HUES64 (cell line): ENCODE measurements at regions not wholly inside any gene's neighbourhood (a gene's known extent, or its start where the extent isn't known, plus 50 kb on each side); places are given as distances from the start of the nearest gene placed in this dataset.

Source experiments
- H3K27ac ChIP-seq: 2 replicates; pipeline ENCODE4 v1.7.0; 2013; ENCODE audit warnings: low read depth, low read length, inconsistent platforms
- H3K27me3 ChIP-seq: 2 replicates; pipeline ENCODE4 v1.6.1; 2013; ENCODE audit warnings: mild to moderate bottlenecking, low read length; ENCODE audit not compliant: insufficient read depth
- H3K36me3 ChIP-seq: 2 replicates; pipeline ENCODE4 v1.6.1; 2013; ENCODE audit warnings: mild to moderate bottlenecking, low read length; ENCODE audit not compliant: insufficient read depth
- H3K4me1 ChIP-seq: 2 replicates; pipeline ENCODE4 v1.6.1; 2013; ENCODE audit warnings: mild to moderate bottlenecking, low read length, moderate library complexity; ENCODE audit not compliant: insufficient read depth
- H3K4me3 ChIP-seq: 2 replicates; pipeline ENCODE4 v1.5.1; 2013; ENCODE audit warnings: mild to moderate bottlenecking, low read length, moderate library complexity
- H3K9ac ChIP-seq: 2 replicates; pipeline ENCODE4 v1.6.1; 2013; ENCODE audit warnings: mild to moderate bottlenecking, low read depth, low read length
- H3K9me3 ChIP-seq: 2 replicates; pipeline ENCODE4 v1.6.1; 2013; ENCODE audit warnings: low read depth, low read length; ENCODE audit not compliant: insufficient read depth
- WGBS: fragments of 150-250, 120-280 bp; methylation state at CpG from one replicate; pipeline ENCODE4 v1.1.7; 2013; ENCODE audit warnings: missing lambda C conversion rate; 5-methylcytosine and 5-hydroxymethylcytosine counted together

DNA sequence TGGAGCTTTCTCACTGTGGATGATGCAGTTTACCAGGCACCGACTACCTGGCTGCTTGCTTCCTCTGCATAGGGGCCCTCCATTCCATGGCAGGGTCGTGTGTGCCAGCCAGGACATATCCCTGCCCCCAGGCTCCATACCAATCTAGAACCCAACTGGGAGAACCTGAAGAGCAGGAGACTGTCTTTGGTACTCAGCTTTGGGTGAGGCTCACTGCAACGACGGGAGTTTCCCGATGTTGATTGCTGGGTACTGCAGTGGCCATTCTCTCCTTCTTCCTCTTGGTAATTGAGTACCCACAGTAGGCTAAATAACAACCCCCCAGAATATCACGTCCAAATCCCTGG is 133.3 kb upstream of the SERTAD2 start:
- Histone ChIP-seq H3K36me3 (no peaks in the 10 kb centered on the region), H3K9me3 (no peaks in the 10 kb centered on the region), H3K4me3 (no peak overlapping the region), H3K4me1 (0 out of 2 replicates have a peak, but pooled peaks cover 7% of the 10 kb centered on the region), H3K27ac (no peak overlapping the region), H3K9ac (no peak overlapping the region), H3K27me3 (no peaks in the 10 kb centered on the region)
- WGBS: 94% methylated on average over 6 of the region's 6 CpGs

DNA sequence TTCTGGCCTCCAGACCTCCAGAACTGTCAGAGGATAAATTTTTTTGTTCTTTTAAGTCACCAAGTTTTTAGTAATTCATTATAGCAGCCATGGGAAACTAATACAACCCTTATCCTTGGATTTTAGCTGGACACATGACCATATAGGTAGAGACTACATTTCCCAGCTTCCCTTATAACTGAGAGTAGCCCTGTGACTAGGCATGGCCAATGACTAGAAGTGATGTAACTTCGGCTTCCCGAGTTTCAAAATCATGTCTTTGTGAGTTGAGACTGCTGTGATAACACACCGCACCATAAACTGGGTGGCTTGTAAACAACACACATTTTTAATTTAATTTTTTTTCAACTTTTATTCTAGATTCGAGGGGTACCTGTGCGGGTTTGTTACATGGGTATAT is 134.0 kb upstream of the SERTAD2 start:
- Histone ChIP-seq H3K27ac (no peak overlapping the region), H3K4me3 (no peak overlapping the region), H3K4me1 (0 out of 2 replicates have a peak, but pooled peaks cover 7% of the 10 kb centered on the region), H3K27me3 (no peaks in the 10 kb centered on the region), H3K9me3 (no peaks in the 10 kb centered on the region), H3K9ac (no peak overlapping the region), H3K36me3 (no peaks in the 10 kb centered on the region)
- WGBS: 87% methylated on average over 5 of the region's 5 CpGs

DNA sequence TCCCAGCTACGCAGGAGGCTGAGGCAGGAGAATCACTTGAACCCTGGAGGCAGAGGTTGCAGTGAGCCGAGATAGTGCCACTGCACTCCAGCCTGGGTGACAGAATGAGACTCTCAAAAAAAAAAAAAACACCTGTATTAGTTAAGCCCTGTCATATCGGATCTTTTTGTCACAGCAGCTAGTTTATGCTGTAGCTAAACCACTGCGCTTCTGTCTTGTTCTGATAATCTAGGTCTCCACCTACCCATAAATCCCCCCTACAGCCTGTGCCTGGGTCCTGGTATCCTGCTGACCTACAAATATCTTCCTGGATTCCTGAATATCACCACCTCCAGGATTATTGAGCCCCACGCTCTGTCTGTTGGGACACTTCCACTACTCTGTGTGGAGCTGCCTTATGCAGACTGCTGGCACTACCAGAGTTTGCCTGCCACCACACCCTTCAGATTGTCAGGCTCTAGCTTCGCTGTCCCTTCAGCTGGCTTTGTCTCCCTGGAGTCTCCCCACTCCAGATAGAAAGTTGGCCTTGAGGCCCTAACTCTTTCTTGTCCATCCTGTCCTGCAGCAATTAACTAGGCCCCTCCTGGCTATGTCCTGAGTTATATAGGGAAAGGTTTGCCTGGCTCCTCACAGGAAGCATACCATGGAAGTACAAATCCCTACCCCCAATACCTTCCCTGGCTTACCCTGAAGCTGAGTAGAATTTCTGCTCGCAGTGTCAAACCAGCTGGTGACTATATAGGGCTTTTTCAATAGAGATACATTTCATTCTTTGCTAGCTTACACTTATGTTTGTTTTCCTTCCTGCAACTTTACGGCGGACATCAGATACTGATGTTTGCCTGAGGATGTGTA is 136.0 kb upstream of the SERTAD2 start:
- peaks cover 11% of the 10 kb centered on the region for H3K4me1 ChIP-seq

DNA sequence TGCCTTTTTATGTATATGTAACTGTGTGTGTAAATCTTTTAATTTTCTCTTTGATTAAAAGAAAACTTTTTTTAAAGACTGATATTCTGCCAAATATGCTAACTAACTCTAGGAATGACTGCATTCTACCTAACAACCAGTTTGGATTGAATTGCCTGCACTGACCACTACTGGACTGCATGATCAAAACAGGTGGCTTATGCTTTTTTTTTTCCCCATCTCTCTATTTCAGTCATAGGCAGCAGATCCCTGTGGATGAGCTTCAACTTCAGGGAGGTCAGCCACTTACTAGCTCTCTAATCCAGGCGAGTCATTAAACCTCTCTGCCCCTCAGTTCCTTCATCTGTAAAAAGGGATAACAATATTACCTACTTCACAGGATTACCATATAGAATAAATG is 138.6 kb upstream of the SERTAD2 start:
- Histone ChIP-seq H3K4me3 (no peak overlapping the region), H3K27ac (no peak overlapping the region), H3K9ac (no peak overlapping the region), H3K27me3 (no peaks in the 10 kb centered on the region), H3K4me1 (peaks cover 17% of the 10 kb centered on the region), H3K36me3 (no peaks in the 10 kb centered on the region), H3K9me3 (no peaks in the 10 kb centered on the region)
- WGBS: 91% methylated on average over 1 of the region's 1 CpG

More for the DNA sequence above, 136.0 kb upstream of the SERTAD2 start:
- WGBS: 91% methylated on average over 9 of the region's 9 CpGs
- Histone ChIP-seq H3K9me3 (no peaks in the 10 kb centered on the region), H3K4me3 (no peak overlapping the region), H3K27ac (no peak overlapping the region), H3K27me3 (no peaks in the 10 kb centered on the region), H3K9ac (no peak overlapping the region), H3K36me3 (no peaks in the 10 kb centered on the region)

DNA sequence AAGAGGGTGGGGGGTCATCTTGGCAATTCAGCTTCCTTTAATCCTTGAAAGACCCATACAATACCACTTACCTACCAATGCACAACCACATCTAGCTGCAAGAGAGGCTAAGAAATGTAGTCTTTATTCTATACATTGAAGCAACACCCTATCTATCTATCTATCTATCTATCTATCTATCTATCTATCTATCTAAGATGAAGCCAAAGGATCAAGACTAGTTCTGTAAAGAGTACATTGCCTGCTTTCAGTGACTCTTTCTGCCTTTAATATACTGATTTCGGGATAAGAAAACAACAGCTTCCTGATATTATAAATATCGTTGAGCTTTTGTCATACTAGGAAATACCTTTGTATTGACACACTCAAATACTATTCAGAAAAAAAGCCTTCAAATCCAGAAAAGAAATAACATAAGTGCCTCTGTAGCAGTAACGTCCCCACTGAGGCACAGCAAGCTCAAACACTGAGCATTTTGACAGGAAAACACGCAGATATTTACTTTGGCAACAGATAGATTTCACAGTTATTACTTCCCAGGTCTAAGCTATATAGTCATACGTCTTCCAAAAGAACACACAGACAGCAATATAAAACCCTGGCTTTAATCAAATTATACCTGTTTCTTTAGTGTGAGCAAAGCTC is 139.4 kb upstream of the SERTAD2 start:
- H3K27ac ChIP-seq: no peak overlapping the region
- H3K27me3 ChIP-seq: no peaks in the 10 kb centered on the region
- H3K4me1 ChIP-seq: peaks cover 17% of the 10 kb centered on the region
- H3K9ac ChIP-seq: no peak overlapping the region
- 91% methylated on average over 5 of the region's 5 CpGs for WGBS
- no peaks in the 10 kb centered on the region for H3K36me3 ChIP-seq
- no peaks in the 10 kb centered on the region for H3K9me3 ChIP-seq
- H3K4me3 ChIP-seq: no peak overlapping the region

DNA sequence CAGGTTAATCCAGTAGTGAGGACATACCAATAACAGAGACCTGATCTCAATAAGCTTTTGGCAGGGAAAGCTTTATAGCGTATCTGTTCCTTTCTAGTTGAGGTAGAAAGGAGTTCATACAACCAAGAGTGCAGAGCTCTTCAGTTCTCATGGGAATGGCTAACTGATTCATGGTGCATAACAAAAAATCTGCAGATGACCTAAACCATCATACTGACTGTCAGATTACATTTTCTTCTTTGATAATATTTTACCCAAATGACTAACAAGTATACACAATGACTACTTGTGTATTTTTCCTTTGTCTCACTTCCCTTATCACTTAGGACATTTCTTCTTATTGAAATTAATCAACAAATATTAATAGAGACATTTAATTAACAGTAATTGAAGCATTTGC is 140.0 kb upstream of the SERTAD2 start:
- H3K36me3 ChIP-seq: no peaks in the 10 kb centered on the region
- WGBS: 100% methylated on average over 1 of the region's 1 CpG
- H3K4me3 ChIP-seq: no peak overlapping the region
- H3K27me3 ChIP-seq: peaks cover under 1% of the 10 kb centered on the region; the same call in 1 of the 2 replicates
- peaks cover 17% of the 10 kb centered on the region for H3K4me1 ChIP-seq
- no peak overlapping the region for H3K27ac ChIP-seq
- no peaks in the 10 kb centered on the region for H3K9me3 ChIP-seq
- no peak overlapping the region for H3K9ac ChIP-seq

DNA sequence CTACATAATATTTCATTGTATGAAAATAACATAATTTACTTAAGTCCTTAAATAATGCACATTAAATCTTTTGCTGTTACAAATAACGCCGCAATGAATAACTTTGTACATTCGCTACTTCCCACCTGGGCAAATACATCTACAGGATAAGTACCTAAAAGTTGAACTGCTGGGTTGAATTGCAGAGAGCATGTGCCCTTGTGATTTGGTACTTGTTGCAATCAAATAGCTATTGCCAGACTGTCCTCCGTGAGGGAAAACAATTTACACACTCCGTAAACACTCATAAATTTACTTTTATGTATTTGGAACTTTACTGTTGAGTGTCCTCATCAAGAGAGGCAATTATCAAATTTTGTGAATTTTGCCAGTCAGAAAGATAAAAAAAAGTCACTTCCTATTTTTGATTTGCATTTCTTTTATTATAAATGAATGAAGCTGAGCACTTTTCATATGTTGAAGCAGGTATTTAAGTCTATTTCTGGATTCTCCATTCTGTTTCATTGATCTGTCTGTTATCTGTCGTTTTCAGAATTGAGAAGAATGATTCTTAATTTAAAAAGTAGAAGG is 140.8 kb upstream of the SERTAD2 start:
- Histone ChIP-seq H3K27ac (no peak overlapping the region), H3K9me3 (no peaks in the 10 kb centered on the region), H3K9ac (no peak overlapping the region), H3K4me3 (no peak overlapping the region), H3K36me3 (no peaks in the 10 kb centered on the region), H3K27me3 (peaks cover 3% of the 10 kb centered on the region; the same call in 1 of the 2 replicates), H3K4me1 (peaks cover 17% of the 10 kb centered on the region)
- WGBS: 89% methylated on average over 4 of the region's 6 CpGs

DNA sequence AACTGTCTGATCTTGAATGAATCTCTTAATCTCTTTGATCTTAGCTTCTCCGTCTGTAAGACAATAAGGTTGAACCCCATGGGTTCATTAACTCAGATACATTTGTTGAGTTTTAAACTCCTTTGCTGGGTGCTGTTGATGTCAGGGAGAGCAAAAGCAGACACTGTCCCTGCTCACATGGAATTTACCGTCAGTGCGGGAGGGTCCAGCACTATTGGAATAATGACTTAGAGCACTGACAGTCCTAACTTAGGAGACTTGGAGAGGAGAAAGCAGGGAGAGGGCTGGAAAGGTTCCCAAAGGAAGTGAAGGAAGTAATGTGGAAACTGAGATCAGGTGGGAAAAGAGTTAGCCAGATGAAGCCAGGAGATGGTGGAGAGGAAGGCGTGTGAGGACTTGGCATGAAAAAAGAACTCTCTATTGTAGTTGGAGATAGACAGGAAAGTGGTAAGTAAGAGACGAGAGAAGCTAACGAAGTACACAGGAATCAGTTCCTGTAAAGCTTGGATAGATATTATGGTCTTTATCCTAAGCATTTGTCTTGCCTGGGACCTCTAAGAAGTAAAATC is 141.4 kb upstream of the SERTAD2 start:
- H3K36me3 ChIP-seq: no peaks in the 10 kb centered on the region
- peaks cover 13% of the 10 kb centered on the region for H3K4me1 ChIP-seq
- peaks cover 3% of the 10 kb centered on the region; the same call in 1 of the 2 replicates for H3K27me3 ChIP-seq
- H3K4me3 ChIP-seq: no peak overlapping the region
- H3K9ac ChIP-seq: no peak overlapping the region
- H3K9me3 ChIP-seq: no peaks in the 10 kb centered on the region
- 76% methylated on average over 6 of the region's 6 CpGs for WGBS
- H3K27ac ChIP-seq: no peak overlapping the region

DNA sequence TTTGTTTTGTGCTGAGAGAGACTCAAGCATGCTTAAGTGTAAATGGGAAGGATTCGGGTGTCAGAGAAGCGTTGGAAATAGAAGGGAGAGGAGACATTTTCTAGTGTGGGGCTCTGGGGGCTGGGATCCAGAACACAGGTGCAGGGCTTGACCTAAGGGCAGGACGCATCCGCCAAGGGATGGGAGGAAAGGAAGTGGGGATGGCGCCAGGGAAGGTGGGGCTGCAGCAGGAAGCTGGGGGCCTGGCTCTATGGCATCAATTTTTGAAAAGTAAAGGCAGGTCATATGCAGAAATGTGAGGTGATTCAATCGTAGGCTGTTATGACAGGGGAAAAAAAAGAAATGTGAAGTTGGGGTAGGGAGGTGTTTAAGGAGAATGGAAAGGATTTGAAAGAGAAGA is 143.2 kb upstream of the SERTAD2 start:
- H3K27ac ChIP-seq: no peak overlapping the region
- WGBS: 91% methylated on average over 6 of the region's 6 CpGs

DNA sequence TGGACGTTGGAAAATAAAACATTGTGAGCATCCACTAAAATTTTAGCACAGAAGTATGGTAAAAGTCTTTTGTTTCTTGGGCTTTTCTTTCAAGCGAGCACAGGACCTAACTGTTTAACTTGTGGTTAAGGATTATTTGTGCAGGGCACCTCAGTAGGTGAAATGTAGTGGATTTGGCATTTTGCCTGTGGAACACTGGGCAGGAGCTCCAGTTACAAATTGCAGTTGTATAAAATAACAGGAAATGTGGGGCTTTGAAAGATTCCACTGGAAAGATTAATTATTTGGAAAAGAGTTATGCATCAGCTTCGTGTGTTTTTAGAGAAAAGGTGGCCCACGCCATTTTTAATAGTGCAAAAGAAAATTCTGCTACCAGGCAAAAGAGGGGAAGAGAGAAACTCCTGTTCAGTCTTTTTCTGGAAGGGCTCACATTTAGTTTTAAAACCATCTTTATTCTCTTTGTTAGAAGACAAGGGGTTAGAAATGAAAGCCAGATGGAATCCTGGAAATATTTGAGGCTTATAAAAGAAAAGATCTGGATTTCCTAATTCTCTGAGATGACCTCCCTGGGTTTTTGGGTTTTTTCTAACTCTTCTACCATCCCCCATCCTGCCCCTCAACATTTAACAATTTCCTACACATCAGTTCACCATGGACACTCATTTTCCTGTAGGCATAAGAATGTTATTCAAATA is 144.3 kb upstream of the SERTAD2 start:
- 84% methylated on average over 4 of the region's 4 CpGs for WGBS
- H3K4me1 ChIP-seq: peaks cover 10% of the 10 kb centered on the region
- no peaks in the 10 kb centered on the region for H3K9me3 ChIP-seq
- H3K27ac ChIP-seq: no peak overlapping the region
- peaks cover 3% of the 10 kb centered on the region; the same call in 1 of the 2 replicates for H3K27me3 ChIP-seq
- no peaks in the 10 kb centered on the region for H3K36me3 ChIP-seq
- no peak overlapping the region for H3K4me3 ChIP-seq
- H3K9ac ChIP-seq: no peak overlapping the region

More for the DNA sequence above, 143.2 kb upstream of the SERTAD2 start:
- Histone ChIP-seq H3K4me1 (peaks cover 10% of the 10 kb centered on the region), H3K9me3 (no peaks in the 10 kb centered on the region), H3K27me3 (peaks cover 3% of the 10 kb centered on the region; the same call in 1 of the 2 replicates), H3K9ac (no peak overlapping the region), H3K36me3 (no peaks in the 10 kb centered on the region), H3K4me3 (no peak overlapping the region)
